ENCODE measurements at regions not wholly inside any gene's neighbourhood (a gene's known extent, or its start where the extent isn't known, plus 50 kb on each side); places are given as distances from the start of the nearest gene placed in this dataset.
"Not testable (repeated sequence)": the region's sequence is repeated elsewhere in the genome, so short reads cannot be mapped to it uniquely, and the experiment has no call there.

DNA sequence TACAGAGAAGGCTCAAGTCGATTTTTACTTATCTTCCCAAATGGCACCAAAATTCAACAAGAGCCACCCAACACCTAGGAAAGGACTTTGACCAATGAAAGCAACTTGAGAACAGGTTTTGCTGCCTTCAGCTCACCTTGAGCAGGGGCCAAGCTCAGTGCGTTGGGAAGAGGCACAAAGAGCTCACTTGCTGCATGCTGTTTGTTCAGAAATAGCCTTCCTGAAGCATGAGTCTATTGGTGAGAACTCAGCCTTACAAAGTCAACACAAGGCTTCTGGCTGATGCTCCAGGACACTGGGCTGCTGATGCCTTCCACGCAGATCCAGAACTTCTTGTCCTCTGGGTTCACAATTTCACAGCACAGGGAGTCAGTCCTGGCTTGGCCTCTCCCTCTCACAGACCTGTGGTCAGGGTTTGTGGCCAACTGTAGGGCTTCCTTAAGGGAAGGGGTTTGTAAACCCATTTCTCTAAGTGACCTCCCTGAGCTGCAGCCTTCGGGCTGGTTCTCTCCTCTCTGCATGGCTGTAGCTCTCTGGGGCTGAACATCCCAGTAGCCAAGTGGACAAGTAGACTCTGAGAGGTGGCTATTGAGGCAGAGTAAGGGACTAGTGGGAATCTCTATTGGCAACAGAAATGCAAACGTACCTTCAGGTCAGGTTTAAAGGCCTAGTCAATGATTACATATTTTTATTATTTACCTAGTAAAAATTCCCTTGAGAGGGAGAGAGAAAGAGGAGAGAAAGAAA, 124.7 kb upstream of the GATA6 start:
- no peak for DNase-seq

GRCh38 chr18:22045221-22045918, 124.0 kb upstream of the GATA6 start:
- DNase-seq: no peak

DNA sequence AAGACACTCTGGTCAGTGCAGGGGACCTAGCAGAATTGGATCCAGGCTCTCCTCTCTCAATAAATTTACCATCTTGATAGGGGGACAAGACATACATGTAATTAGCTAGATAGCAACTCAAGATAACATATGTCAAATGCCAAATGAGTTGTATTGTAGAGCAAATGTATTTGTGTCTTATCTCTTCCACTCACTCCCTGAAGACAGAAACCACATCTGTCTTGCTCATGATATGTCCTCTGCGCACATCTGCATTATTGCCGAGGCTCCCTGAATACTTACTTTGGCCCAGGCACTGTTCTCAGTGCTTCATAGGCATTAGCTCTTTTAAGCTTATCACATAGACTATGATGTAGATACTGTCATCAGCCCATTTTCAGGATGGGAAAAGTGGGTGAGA, 122.9 kb upstream of the GATA6 start:
- DNase-seq: no peak

DNA sequence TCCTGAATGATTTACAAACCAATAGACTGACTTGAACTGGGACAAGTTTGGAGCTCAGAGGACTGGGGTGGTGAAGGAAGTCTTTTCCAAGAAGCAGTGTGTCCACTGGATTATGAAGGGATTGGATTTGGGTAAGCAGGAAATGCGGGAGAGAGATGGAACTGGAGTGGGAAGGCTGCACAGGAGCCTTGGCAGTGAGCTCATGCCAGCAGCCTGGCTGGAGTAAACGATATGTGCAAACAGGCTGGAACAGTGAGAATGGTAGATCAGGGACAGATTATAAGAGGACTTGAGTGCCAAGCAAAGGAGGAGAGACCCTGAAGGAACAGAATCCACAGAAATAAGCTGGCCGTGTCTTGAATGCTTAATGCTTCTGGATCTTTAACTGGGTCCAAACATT, 121.9 kb upstream of the GATA6 start:
- DNase-seq: no peak

DNA sequence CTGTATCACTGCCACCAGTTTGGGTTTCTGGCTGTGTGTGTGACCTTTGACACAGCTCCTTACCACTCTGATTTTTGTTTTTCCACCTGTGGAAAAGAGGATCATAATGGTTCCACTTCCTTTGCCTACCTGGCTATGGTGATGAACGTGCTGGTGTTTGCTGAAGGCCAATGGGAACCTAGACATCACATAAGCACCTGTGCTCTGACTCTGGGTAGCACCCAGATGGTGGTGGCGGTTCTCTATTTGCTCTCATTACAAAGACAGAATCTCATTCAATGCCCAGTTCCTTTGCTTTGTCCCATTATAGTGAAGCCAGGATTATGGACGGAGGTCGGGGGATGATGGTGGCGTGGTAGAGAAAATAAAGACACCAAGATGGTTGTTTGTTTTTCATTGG, 121.2 kb upstream of the GATA6 start:
- DNase-seq: no peak

DNA sequence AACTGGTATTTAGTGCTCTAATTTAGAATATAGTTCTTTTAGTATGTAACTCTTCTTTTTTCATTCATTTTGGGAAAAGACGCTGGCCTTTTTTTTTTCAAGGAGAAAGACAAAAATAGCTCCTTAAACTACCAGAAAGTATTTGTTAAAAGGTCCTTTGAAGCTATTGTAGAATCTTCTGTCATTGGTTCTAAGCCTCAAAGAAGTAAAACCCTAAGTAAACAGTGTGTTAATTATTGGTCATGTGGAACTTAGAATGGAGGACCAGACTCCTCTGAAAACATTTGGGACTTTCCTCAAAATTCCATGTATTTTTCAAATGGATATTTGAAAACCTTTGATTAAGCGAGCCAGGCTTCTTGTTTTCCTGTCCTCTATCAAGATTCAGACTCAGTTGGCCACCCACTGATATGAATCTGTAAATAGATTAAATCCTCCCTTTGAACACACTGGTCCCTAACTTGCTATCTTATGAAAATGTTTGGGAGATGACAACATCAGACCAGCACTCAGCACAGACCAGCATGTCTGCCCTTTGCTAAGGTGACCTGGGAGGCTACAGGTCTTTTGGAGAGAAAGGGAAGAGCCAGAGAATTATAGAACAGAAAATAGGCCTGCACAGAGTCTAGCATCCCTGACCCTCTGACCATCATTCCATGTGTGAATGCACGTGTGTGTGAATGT, 120.3 kb upstream of the GATA6 start:
- no peak for DNase-seq

DNA sequence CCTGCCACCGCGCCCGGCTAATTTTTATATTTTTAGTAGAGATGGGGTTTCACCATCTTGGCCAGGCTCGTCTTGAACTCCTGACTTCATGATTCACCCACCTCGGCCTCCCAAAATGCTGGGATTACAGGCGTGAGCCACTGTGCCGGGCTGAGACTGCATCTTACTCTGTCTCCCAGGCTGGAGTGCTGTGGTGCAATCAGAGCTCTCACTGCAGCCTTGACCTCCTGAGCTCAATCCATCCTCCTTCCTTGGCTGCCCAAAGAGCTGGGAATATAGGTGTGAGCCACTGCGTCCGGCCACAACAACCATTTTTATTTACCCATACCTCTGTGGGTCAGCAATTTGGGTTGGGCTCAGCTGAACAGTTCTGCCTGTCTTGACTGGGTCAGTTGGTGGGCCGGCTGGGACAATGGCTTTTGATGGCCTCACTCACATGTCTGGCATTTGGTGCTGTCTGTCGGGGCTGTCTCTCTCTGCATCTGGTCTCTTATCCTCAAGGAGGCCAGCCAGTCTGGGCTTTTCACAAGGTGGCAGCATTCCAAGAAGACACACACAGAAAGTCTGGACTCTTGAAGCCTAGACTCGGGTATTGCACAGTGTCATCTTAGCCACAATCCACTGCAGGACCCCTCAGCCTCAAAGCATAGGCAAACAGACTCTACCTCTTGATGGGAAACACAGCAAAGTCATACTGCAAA, 116.8 kb upstream of the GATA6 start:
- DNase-seq: no peak

DNA sequence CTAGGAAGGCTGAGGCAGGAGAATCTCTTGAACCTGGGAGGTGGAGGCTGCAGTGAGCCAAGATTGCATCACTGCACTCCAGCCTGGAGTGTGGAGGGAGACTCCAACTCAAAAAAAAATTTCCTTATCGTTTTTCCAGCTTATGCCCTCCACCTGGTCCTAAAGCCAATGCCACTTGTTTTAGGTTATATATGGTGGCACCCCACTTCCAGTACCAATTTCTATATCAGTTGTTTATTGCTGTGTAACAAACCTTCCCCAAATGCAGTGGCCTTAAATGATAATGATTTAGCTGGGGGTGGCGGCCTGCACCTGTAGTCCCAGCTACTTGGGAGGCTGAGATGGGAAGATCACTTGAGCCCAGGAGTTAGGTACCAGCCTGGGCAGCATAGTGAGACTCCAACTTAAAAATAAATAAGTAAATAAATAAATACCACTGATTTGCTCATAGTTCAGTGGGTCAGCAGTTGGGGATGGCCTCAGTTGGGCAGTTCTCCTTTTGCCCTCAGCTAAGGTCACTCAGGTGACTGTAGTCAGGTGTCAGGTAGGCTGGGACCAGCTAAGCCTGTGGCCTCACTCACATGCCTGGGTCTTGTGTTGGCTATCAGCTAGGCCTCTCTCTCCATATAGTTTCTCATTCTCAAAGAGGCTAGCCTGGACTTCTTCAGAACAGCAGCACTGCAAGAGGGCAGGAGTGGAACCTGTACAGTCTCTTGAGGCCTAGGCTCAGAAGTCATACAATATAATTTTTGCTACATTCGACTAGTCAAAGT, 113.7 kb upstream of the GATA6 start:
- no peak for DNase-seq

DNA sequence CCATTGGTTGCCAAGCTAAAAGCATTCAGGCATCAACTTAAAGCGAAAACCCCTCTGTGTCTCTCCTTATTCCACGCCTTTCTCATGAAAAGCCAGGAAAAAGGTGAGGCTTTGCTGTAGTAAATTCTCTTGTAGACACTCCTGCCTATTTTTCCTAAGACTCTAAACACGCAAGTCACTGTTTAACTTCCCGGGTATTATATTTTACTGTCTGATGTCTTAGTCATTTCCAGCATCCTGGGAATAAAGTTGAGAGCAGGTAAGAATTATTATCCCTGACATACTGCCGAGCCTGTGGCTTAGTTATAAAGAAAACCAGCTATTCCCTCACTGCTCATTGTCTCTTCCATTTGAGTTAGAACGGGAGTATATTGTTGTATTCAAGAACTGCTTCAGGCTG, 112.4 kb upstream of the GATA6 start:
- no peak for DNase-seq

DNA sequence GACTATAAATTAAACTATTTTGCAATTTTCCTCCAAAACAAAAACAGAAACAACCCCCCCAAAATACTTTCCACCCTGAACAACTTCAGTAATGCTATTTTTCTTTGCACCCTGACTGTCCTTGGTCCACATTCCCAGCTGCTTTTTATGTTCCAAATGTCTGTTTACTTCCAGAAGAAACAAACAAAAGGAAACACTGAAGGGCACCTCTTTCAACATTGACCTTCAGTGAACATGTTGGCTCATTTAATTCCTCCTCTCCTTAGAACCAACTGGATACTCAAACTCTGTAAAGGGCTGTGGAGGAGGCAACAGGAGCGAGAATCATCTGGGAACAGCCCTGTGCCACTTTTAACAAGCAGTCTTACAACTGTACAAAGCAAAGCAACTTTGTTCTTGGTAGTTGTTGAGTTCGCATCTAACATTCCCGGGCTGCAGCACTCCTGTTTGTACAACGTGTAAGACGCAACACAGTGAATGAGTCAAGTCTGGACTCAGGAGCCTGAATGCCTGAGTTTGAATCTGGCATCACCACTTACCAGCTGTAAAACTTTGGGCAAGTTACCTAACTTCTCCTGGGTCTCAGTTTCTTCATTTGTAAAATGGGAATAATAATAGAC, 111.4 kb upstream of the GATA6 start:
- DNase-seq: no peak

- DNase-seq: no peak
Observed at GRCh38 chr18:22060361-22060760, 109.0 kb upstream of the GATA6 start.

DNA sequence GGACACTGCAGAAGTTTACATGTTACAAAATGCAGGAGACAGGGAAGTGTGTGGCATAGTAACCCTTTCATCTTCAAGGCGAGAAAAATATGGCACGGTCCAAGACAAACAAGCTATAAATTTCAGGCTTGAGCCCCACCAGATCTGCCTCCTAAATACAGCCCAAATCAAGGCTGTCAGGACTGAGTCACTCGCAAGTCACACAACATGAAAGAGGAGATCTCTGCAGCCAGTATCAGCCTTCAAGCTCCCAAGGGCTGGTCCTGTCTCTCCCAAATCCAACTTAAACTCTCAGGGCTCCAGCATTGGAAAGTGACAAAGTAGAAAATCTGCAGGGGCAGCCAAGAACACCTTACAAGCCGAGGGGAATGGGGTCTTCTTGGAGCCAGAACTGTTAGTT, 106.3 kb upstream of the GATA6 start:
- no peak for DNase-seq

DNA sequence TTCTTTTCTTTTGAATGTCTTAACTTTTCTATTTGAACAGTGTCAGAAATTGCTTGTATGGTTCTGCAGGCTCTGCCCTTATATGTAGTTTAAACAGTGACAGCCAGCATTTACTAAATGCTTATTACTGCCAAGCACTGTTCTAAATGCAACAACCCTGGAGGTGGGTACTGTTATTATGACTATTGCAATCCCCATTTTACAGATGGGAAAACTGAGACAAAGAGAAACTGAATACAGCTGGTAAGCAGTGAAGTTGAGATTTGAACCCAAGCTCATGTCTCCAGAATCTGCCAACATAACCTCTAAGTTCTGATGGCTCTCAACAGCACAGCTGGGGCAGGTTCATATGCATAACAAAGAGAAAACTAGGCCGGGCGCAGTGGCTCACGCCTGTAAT, 105.7 kb upstream of the GATA6 start:
- DNase-seq: no peak

- DNase-seq: no peak
Observed at GRCh38 chr18:22064581-22064980, 104.8 kb upstream of the GATA6 start.

DNA sequence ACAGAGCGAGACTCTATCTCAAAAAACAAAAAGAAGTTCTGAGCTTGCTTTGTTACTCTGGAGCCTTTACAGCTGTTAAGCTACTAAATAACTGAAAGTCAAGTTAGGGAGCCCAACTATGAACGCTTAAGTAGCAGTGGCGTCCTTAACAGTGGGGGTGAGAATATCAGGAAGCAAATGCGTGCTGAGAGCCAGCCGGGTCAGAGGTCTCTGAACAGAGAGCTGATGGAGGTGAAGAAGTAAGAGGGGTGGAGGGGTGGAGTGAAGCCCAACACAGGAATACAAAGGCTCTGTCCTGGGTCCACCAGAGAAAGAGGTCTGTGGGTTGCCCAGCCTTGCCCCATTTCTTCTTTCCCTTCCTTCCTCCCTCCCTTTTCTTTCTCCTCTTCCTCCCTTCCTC, 104.1 kb upstream of the GATA6 start:
- no peak for DNase-seq

- DNase-seq: no peak
Observed at GRCh38 chr18:22066083-22066485, 103.3 kb upstream of the GATA6 start.

DNA sequence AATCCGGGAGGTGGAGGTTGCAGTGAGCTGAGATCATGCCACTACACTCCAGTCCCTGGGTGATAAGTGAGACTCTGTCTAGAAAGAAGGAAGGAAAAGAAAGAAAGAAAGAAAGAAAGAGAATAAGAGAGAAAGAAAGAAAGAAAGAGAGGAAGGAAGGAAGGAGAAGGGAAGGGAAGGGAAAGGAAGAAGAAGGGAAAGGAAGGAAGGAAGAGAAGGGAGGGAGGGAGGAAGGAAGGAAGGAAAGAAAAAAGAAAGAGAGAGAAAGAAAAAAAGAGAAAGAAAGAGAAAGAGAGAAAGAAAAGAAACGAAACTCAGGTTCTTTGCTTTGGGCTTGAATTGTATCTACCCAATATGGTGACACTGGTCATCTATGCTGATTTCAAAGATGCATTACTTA, 102.3 kb upstream of the GATA6 start:
- DNase-seq: no peak

DNA sequence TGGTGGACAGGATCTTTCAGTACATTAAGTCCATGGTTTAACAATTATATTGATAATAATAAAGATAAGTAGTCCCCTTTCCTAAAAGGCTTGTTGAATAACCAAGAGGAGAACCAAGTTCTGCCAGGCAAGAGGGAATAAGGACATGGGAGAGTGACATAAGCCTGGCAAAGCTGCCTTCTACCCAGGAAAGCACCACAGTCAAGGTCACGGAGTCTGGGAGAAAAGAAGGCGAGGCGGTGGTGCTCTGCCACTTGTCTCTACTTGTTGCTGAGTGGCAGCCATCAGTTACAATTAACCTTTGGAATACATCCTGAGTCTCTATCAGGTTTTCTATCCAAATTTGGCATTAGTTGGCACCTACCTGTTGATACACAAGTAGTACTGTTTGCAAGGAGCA, 101.7 kb upstream of the GATA6 start:
- no peak for DNase-seq

GRCh38 chr18:22068784-22069183, 100.6 kb upstream of the GATA6 start:
- DNase-seq: not testable (repeated sequence)

- no peak for DNase-seq
Observed at GRCh38 chr18:22069916-22070315, 99.5 kb upstream of the GATA6 start.

DNA sequence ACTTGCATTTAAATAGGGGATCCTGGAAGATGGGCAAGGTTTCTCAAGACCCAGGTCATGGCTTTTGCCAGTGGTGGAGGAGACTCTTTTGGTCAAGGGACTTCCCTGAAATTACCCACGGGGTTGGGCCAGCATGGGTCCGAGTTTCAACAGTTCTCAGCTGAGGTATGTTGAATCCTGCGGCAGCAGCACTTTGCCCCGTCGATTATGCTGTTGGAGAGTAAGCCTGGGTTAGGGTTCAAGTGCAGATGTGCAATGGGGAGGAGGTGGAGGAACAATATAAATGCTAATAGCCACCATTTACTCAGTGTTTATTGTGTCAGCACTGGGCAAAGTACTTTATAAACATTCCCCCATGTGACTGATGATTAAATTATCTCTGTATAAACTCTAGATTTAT, 96.0 kb upstream of the GATA6 start:
- DNase-seq: no peak
